Lung (tissue), 11 donors: ENCODE measurements at regions not wholly inside any gene's neighbourhood (a gene's known extent, or its start where the extent isn't known, plus 50 kb on each side); places are given as distances from the start of the nearest gene placed in this dataset.

Experiments
- ATAC-seq: fragments of 200-7000 bp; cut with Tn5 transposase; one replicate; pipeline ENCODE4 v1.9.1; 2020; ENCODE audit warnings: moderate number of reproducible peaks; ENCODE audit not compliant: insufficient read depth, low FRiP score
- DNase-seq, 3 donors: peaks; one replicate each; pipeline ENCODE4 v3.0.0-alpha.2; 2013 to 2017
- H3K27ac ChIP-seq, 2 donors: one replicate each; pipeline ENCODE4 v1.5.1; 2013; ENCODE audit warnings: mild to moderate bottlenecking in 2 of 2, moderate library complexity in 2 of 2, control low read depth in 1 of 2, inconsistent platforms in 1 of 2, low read depth in 1 of 2, low read length in 1 of 2
- H3K27me3 ChIP-seq, 3 donors: one replicate each; pipeline ENCODE4 v1.5.1; 2013; ENCODE audit warnings: low read length in 2 of 3; ENCODE audit not compliant: control insufficient read depth in 3 of 3, insufficient read depth in 3 of 3
- H3K36me3 ChIP-seq, 4 donors: one replicate each; pipeline ENCODE4 v1.5.1; 2013; ENCODE audit warnings: low read length in 4 of 4, mild to moderate bottlenecking in 1 of 4, moderate library complexity in 1 of 4; ENCODE audit not compliant: control insufficient read depth in 4 of 4, insufficient read depth in 4 of 4
- H3K4me1 ChIP-seq, 5 donors: one replicate each; pipeline ENCODE4 v1.5.1; 2013; ENCODE audit warnings: low read length in 5 of 5, mild to moderate bottlenecking in 2 of 5, moderate library complexity in 1 of 5; ENCODE audit not compliant: control insufficient read depth in 5 of 5, insufficient read depth in 5 of 5
- H3K4me3 ChIP-seq: one replicate; pipeline ENCODE4 v1.5.1; 2013; ENCODE audit warnings: mild to moderate bottlenecking, control low read depth, moderate library complexity
- H3K9ac ChIP-seq, 2 donors: one replicate each; pipeline ENCODE4 v1.5.1; 2013; ENCODE audit warnings: low read length in 2 of 2, control low read depth in 1 of 2; ENCODE audit not compliant: insufficient read depth in 1 of 2
- H3K9me3 ChIP-seq, 4 donors: one replicate each; pipeline ENCODE4 v1.5.1; 2013; ENCODE audit warnings: low read length in 3 of 4, mild to moderate bottlenecking in 1 of 4, moderate library complexity in 1 of 4; ENCODE audit not compliant: control insufficient read depth in 4 of 4, insufficient read depth in 3 of 4
- WGBS, 2 donors: extraction: QIAGEN DNeasy Blood & Tissue Kit; methylation state at CpG; one replicate each; pipeline ENCODE4 v1.1.7; 2013; 5-methylcytosine and 5-hydroxymethylcytosine counted together
- TF ChIP-seq, protein P1 (sequence below): IDR thresholded peaks from 2 replicates; pipeline ENCODE4 v1.5.1; 2012; ENCODE audit warnings: mild to moderate bottlenecking; ENCODE audit errors: control extremely low read depth, extremely low read depth
- donor health status: control.
- donor health status: control.
- donor health status: Bipolar disorder and iron deficiency.
- donor health status: healthy.
- donor health status: DM: yes; HTN: yes; CAD: no.

DNA sequence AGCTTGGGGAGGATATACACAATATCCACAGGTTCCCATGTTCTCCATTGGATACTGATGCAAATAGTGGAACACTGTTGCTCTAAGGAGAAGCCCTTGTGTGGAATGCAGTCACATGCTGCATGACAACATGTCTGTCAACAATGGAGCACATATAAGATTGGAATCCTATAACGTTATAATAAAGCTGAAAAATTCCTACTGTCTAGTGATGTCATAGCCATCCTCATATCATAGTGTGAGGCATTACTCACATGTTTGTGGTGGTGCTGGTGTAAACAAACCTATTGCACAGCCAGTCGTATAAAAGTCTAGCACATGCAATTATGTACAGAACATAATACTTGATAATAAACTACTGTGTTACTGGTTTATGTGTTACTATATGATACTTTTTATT is 394.7 kb downstream of the FBXO15 start:
- Histone ChIP-seq H3K27me3 (no peaks in the 10 kb centered on the region), H3K27ac (no peak overlapping the region), H3K4me3 (no peak overlapping the region), H3K9ac (no peak overlapping the region), H3K4me1 (no peaks in the 10 kb centered on the region), H3K36me3 (no peaks in the 10 kb centered on the region), H3K9me3 (no peaks in the 10 kb centered on the region)
- ATAC-seq (no peak), DNase-seq (no peak)
- TF ChIP-seq, protein P1, sequence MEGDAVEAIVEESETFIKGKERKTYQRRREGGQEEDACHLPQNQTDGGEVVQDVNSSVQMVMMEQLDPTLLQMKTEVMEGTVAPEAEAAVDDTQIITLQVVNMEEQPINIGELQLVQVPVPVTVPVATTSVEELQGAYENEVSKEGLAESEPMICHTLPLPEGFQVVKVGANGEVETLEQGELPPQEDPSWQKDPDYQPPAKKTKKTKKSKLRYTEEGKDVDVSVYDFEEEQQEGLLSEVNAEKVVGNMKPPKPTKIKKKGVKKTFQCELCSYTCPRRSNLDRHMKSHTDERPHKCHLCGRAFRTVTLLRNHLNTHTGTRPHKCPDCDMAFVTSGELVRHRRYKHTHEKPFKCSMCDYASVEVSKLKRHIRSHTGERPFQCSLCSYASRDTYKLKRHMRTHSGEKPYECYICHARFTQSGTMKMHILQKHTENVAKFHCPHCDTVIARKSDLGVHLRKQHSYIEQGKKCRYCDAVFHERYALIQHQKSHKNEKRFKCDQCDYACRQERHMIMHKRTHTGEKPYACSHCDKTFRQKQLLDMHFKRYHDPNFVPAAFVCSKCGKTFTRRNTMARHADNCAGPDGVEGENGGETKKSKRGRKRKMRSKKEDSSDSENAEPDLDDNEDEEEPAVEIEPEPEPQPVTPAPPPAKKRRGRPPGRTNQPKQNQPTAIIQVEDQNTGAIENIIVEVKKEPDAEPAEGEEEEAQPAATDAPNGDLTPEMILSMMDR: no peak
- 67 to 72% methylated on average over 2 of the region's 2 CpGs for WGBS, 2 donors

DNA sequence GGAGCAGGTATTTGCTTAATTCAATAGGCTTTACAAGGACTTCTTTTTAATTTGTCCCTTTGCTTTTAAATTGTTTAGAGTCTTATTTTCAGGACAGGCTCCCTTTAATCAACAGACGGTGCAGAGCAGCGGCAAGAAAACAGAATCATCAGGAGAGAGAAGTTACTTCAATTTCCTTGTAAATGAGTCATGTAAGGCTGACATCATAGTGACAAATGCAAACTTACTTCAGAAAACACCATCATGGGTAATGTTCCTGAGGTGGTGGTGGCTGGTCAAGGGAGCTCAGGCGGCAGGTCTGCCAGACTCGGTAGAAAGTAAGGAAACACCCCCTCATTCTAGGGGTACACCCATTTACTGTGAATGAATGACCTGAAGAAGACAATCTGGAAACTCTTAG is 395.1 kb downstream of the FBXO15 start:
- H3K4me3 ChIP-seq: no peak overlapping the region
- H3K36me3 ChIP-seq: no peaks in the 10 kb centered on the region
- TF ChIP-seq, protein P1: no peak
- no peaks in the 10 kb centered on the region for H3K9me3 ChIP-seq
- H3K9ac ChIP-seq: no peak overlapping the region
- H3K27ac ChIP-seq: no peak overlapping the region
- DNase-seq (no peak), ATAC-seq (no peak)
- H3K27me3 ChIP-seq: no peaks in the 10 kb centered on the region
- WGBS, 2 donors: 66 to 72% methylated on average over 4 of the region's 4 CpGs
- H3K4me1 ChIP-seq: no peaks in the 10 kb centered on the region

DNA sequence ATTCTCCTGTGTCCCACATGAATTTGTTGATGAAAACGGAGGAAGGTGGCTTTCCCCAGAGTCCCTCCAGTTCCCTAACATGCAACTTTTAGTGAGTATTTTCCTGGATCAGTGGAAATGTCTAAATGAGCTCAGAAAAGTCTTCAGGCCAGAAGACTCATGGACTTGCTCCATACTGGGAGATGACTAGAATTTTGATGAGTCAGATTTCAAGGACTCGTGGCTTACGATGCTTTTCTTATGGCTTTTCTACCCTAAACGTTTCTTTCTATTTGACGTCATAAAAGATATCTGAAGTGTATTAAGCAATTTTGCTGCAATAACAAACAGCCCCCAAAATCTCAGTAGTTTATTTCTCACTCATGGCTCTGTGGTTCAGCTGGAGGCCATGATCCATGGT is 397.6 kb downstream of the FBXO15 start:
- ATAC-seq: no peak
- Histone ChIP-seq H3K4me3 (no peak overlapping the region), H3K27me3 (no peaks in the 10 kb centered on the region), H3K9me3 (no peaks in the 10 kb centered on the region), H3K27ac (no peak overlapping the region), H3K9ac (no peak overlapping the region), H3K4me1 (no peaks in the 10 kb centered on the region), H3K36me3 (no peaks in the 10 kb centered on the region)
- TF ChIP-seq, protein P1: no peak
- no peak for DNase-seq
- WGBS, 2 donors: 91 to 92% methylated on average over 5 of the region's 5 CpGs

DNA sequence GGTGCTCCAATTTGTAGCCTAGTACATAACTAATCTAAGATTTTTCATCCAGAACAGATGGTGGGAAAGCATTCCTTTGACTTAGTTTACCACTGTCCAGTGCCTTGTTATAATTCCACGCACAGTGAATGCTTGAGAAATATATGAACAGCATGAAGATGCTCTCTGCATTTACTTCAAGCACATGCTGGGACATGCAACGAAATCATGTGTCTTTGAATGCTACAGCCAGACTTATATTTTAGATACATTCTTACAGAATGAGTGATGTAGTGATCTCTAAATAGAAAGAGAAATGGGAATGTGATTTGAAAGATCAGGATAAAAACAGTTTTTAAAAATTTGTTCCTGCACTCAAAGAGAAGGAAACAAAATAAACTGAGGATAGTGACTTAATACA is 398.3 kb downstream of the FBXO15 start:
- no peak for DNase-seq
- H3K36me3 ChIP-seq: no peaks in the 10 kb centered on the region
- TF ChIP-seq, protein P1: no peak
- H3K9ac ChIP-seq: no peak overlapping the region
- WGBS, 2 donors: 87 to 89% methylated on average over 2 of the region's 2 CpGs
- H3K4me1 ChIP-seq: no peaks in the 10 kb centered on the region
- no peak overlapping the region for H3K4me3 ChIP-seq
- no peaks in the 10 kb centered on the region for H3K27me3 ChIP-seq
- ATAC-seq: no peak
- no peaks in the 10 kb centered on the region for H3K9me3 ChIP-seq
- no peak overlapping the region for H3K27ac ChIP-seq
